ENCODE measurements at regions not wholly inside any gene's neighbourhood (a gene's known extent, or its start where the extent isn't known, plus 50 kb on each side); places are given as distances from the start of the nearest gene placed in this dataset.
"Not testable (repeated sequence)": the region's sequence is repeated elsewhere in the genome, so short reads cannot be mapped to it uniquely, and the experiment has no call there.

- DNase-seq (ENCODE audit: low read depth): no peak
- TF ChIP-seq, protein P1, sequence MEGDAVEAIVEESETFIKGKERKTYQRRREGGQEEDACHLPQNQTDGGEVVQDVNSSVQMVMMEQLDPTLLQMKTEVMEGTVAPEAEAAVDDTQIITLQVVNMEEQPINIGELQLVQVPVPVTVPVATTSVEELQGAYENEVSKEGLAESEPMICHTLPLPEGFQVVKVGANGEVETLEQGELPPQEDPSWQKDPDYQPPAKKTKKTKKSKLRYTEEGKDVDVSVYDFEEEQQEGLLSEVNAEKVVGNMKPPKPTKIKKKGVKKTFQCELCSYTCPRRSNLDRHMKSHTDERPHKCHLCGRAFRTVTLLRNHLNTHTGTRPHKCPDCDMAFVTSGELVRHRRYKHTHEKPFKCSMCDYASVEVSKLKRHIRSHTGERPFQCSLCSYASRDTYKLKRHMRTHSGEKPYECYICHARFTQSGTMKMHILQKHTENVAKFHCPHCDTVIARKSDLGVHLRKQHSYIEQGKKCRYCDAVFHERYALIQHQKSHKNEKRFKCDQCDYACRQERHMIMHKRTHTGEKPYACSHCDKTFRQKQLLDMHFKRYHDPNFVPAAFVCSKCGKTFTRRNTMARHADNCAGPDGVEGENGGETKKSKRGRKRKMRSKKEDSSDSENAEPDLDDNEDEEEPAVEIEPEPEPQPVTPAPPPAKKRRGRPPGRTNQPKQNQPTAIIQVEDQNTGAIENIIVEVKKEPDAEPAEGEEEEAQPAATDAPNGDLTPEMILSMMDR (conservative IDR thresholded peaks at IDR 0.05; ENCODE audit: low read length): no peak
- H3K4me3 ChIP-seq (ENCODE audit: low read length): no peak overlapping the region
These were observed 576.6 kb downstream of the ADGRL2 start for GRCh38 chr1:82377201-82377884.

DNA sequence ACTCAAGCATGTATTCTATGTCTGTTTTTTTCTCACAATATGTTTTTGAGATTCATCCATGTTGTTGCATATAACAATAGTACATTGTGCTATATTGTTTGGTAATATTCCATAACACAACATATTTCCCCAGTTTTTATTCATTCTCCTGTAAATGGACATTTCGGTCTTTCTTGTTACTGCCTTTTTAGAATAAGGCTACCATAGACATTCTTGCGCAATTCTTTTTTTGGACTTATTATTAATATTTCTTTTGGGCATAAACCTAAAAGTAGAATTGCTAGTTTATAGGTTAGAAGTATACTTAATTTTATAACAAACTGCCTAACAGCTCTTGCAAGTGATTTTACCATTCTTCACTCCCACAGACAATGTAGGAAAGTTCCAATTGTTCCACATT lies 573.0 kb downstream of the ADGRL2 start:
- DNase-seq (ENCODE audit: low read depth): no peak
- H3K4me3 ChIP-seq (ENCODE audit: low read length): no peak overlapping the region
- TF ChIP-seq, protein P1 (conservative IDR thresholded peaks at IDR 0.05; ENCODE audit: low read length): no peak

DNA sequence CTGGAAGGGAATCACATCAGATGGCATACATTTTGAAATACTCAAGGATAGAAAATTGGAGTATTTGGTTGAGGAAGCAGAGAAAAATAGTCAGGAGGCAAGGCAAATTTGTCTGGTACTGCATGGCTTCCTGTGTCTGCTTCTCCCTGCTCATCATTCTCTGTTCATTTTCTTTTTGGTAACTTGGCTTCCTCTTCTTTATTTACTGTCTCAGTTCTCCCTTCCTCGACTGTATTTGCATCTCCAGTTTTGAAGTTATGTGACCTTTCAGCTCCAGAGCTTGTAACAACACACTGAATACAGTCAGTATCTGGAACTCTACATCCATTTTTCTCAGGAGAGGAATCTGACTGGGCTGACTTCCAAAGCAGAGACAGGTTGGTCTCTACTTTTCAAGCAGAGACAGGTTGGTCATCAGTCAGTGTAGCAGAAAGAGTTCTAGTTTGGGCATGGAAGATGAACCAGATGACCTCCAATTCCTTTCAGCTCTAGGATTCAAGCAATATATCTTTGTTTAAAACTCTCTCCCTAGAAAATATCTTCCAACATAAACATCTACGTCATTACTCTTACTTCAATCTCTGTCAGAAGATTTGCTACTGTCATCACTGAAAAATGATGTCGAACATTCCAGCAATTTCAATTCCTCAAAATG lies 571.2 kb downstream of the ADGRL2 start:
- TF ChIP-seq, protein P1 (conservative IDR thresholded peaks at IDR 0.05; ENCODE audit: low read length): no peak
- no peak overlapping the region for H3K4me3 ChIP-seq (ENCODE audit: low read length)
- DNase-seq (ENCODE audit: low read depth): no peak

DNA sequence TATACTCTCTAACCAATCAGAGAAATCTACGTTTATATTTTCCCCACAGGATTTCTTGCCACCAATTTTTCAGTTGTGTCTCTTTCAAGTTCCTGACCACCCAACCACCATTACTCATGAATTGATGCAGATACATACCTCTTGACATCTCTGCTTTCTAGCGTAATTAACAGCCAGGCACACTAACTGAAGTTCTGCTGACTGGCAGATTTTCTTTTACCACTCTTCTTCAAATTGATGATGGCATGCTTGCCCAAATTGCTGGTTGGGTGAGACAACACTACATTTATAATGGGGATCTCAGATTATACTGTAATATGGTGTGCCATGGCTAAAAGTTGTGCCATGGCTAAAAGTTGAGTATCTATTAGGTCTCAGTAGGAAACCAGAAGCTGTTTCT lies 566.7 kb downstream of the ADGRL2 start:
- TF ChIP-seq, protein P1 (conservative IDR thresholded peaks at IDR 0.05; ENCODE audit: low read length): no peak
- no peak overlapping the region for H3K4me3 ChIP-seq (ENCODE audit: low read length)
- DNase-seq (ENCODE audit: low read depth): no peak

DNA sequence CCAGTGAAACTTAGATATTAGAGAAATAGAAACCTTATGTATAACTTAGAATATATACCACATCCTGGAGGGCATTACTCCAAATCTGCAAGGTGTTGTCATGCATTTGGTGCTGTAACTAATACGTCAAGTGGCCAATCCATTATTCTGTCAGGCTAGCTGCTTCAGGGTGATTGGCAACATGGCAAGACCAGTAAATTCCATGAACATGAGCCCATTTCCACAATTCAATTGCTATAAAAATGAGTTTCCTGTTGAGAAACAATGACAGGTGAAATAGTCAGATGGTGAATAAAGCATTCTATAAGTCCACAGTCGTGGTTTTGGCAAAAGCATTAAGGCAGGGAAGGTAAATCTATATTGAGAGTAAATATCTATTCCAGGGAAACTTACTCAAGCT lies 566.0 kb downstream of the ADGRL2 start:
- TF ChIP-seq, protein P1 (conservative IDR thresholded peaks at IDR 0.05; ENCODE audit: low read length): no peak
- no peak for DNase-seq (ENCODE audit: low read depth)
- no peak overlapping the region for H3K4me3 ChIP-seq (ENCODE audit: low read length)

GRCh38 chr1:82359541-82359940 lies 558.8 kb downstream of the ADGRL2 start:
- DNase-seq (ENCODE audit: low read depth); H3K4me3 ChIP-seq (ENCODE audit: low read length): not testable (repeated sequence)

DNA sequence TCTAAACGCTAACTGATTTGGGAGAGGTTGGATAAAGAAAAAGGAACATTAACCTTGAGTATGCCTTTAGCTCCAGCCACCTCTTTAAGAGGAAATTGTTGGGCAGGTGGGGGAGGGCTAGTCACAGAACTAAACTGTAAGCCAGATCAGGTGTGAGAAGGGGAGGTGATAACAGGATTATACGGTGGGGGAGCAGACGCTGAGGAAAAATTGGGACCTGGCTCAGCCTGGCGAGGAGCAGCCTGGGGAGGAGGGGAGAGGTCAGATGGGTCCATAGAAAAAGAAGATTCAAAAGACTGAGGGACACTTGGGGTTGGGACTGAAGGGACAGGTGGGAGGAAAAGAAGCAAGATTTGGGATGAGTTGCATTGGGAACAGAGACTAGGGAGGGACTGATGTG lies 558.0 kb downstream of the ADGRL2 start:
- not testable (repeated sequence) for H3K4me3 ChIP-seq (ENCODE audit: low read length); DNase-seq (ENCODE audit: low read depth)

DNA sequence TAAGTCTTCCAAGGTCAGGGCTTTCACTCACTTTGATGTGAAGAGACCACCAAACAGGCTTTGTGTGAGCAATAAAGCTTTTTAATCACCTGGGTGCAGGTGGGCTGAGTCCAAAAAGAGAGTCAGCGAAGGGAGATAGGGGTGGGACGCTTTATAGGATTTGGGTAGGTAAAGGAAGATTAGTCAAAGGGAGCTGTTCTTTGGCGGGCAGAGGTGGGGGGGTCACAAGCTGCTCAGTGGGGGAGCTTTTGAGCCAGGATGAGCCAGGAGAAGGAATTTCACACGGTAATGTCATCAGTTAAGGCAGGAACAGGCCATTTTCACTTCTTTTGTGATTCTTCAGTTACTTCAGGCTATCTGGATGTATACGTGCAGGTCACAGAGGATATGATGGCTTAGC lies 553.8 kb downstream of the ADGRL2 start:
- not testable (repeated sequence) for H3K4me3 ChIP-seq (ENCODE audit: low read length); DNase-seq (ENCODE audit: low read depth)

DNA sequence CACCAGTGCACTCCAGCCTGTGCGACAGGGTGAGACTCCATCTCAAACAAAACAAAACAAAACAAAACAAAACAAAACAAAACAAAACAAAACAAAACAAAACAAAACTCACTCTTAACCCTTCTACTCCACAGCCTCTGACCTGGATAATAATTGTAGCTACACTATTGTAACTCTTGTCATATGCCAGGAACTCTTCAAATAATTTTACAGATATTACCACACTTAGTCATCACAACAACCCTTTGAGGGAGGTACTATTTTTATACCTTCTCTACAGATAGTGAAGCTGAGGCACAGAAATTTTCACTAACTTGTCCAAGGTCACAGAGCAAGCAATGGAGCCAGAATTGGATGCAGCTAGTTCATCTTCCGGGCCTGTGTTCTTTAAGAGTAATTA lies 547.8 kb downstream of the ADGRL2 start:
- DNase-seq (ENCODE audit: low read depth): no peak
- TF ChIP-seq, protein P1 (conservative IDR thresholded peaks at IDR 0.05; ENCODE audit: low read length): no peak
- H3K4me3 ChIP-seq (ENCODE audit: low read length): no peak overlapping the region
